Neuronal stem cell (in vitro differentiated cells): ENCODE measurements at regions not wholly inside any gene's neighbourhood (a gene's known extent, or its start where the extent isn't known, plus 50 kb on each side); places are given as distances from the start of the nearest gene placed in this dataset.

Experiments
- DNase-seq: peaks from one replicate; pipeline ENCODE4 v3.0.0-alpha.2; 2013; ENCODE audit warnings: low spot score
- H2AFZ ChIP-seq: one replicate; pipeline ENCODE4 v1.6.1; 2013; ENCODE audit warnings: mild to moderate bottlenecking, low read length, inconsistent platforms
- H2AK5ac ChIP-seq: 2 replicates; pipeline ENCODE4 v1.6.1; 2013; ENCODE audit warnings: low read depth, mild to moderate bottlenecking, inconsistent platforms, low read length, moderate library complexity, mixed read lengths
- H2BK120ac ChIP-seq: 2 replicates; pipeline ENCODE4 v1.6.1; 2013; ENCODE audit warnings: low read depth, mild to moderate bottlenecking, inconsistent platforms, low read length, moderate library complexity, mixed read lengths
- H2BK12ac ChIP-seq: one replicate; pipeline ENCODE4 v1.6.1; 2013; ENCODE audit warnings: low read length, inconsistent platforms
- H2BK15ac ChIP-seq: 2 replicates; pipeline ENCODE4 v1.6.1; 2013; ENCODE audit warnings: mild to moderate bottlenecking, low read length, inconsistent platforms, mixed read lengths
- H2BK5ac ChIP-seq: one replicate; pipeline ENCODE4 v1.6.1; 2013; ENCODE audit warnings: inconsistent platforms, mild to moderate bottlenecking, low read length, moderate library complexity
- H3K14ac ChIP-seq: one replicate; pipeline ENCODE4 v1.6.1; 2013; ENCODE audit warnings: low read length, inconsistent platforms
- H3K18ac ChIP-seq: 2 replicates; pipeline ENCODE4 v1.6.1; 2013; ENCODE audit warnings: low read length, inconsistent platforms
- H3K23ac ChIP-seq: 2 replicates; pipeline ENCODE4 v1.6.1; 2013; ENCODE audit warnings: low read depth, mild to moderate bottlenecking, mixed read lengths, low read length, inconsistent platforms; ENCODE audit not compliant: poor library complexity
- H3K27ac ChIP-seq: replicated peaks from 3 replicates; pipeline ENCODE4 v1.5.1; 2013; ENCODE audit warnings: low read length, inconsistent platforms
- H3K27me3 ChIP-seq, 3 experiments: 2 replicates each; pipeline ENCODE4 v1.6.1; 2013; ENCODE audit warnings: low read length in 3 of 3, mild to moderate bottlenecking in 2 of 3, inconsistent platforms in 1 of 3, low read depth in 1 of 3, mixed read lengths in 1 of 3, moderate library complexity in 1 of 3; ENCODE audit not compliant: control insufficient read depth in 3 of 3, insufficient read depth in 3 of 3
- H3K36me3 ChIP-seq, 2 donors: replicated peaks in 1 of 2; 2 replicates each; pipeline ENCODE4 v1.6.1; 2013; ENCODE audit warnings: low read length in 2 of 2; ENCODE audit not compliant: control insufficient read depth in 2 of 2, insufficient read depth in 2 of 2
- H3K4ac ChIP-seq: 2 replicates; pipeline ENCODE4 v1.6.1; 2013; ENCODE audit warnings: inconsistent platforms, mild to moderate bottlenecking, low read length, moderate library complexity
- H3K4me1 ChIP-seq, 2 donors: 1 replicate in 1 of 2; 2 replicates in 1 of 2; pipeline ENCODE4 v1.6.1; 2013; ENCODE audit warnings: low read length in 2 of 2, low read depth in 1 of 2; ENCODE audit not compliant: control insufficient read depth in 2 of 2, insufficient read depth in 1 of 2
- H3K4me2 ChIP-seq: one replicate; pipeline ENCODE4 v1.6.1; 2013; ENCODE audit warnings: mild to moderate bottlenecking, low read length, inconsistent platforms; ENCODE audit not compliant: insufficient read depth, poor library complexity, severe bottlenecking
- H3K4me3 ChIP-seq, 2 donors: 2 replicates each; pipeline ENCODE4 v1.5.1; 2013; ENCODE audit warnings: low read length in 2 of 2, mild to moderate bottlenecking in 2 of 2, inconsistent platforms in 1 of 2, moderate library complexity in 1 of 2
- H3K79me1 ChIP-seq: one replicate; pipeline ENCODE4 v1.6.1; 2013; ENCODE audit warnings: low read depth, mild to moderate bottlenecking, inconsistent platforms, low read length, moderate library complexity
- H3K9ac ChIP-seq: one replicate; pipeline ENCODE4 v1.6.1; 2013; ENCODE audit warnings: mild to moderate bottlenecking, low read depth, low read length, inconsistent platforms; ENCODE audit not compliant: poor library complexity
- H3K9me3 ChIP-seq, 2 donors: replicated peaks in 1 of 2; 2 replicates each; pipeline versions ENCODE3 to v1.6.1; 2013; ENCODE audit warnings: low read length in 2 of 2, mild to moderate bottlenecking in 2 of 2, inconsistent platforms in 1 of 2, low read depth in 1 of 2, mixed read lengths in 1 of 2, moderate library complexity in 1 of 2; ENCODE audit not compliant: control insufficient read depth in 2 of 2, insufficient read depth in 1 of 2
- H4K8ac ChIP-seq: one replicate; pipeline ENCODE4 v1.6.1; 2013; ENCODE audit warnings: low read depth, mild to moderate bottlenecking, inconsistent platforms, low read length, moderate library complexity
- H4K91ac ChIP-seq: one replicate; pipeline ENCODE4 v1.6.1; 2013; ENCODE audit warnings: low read length, low read depth, mild to moderate bottlenecking, inconsistent platforms; ENCODE audit not compliant: poor library complexity
- WGBS, 2 donors: extraction: QIAGEN DNeasy Blood & Tissue Kit; methylation state at CpG; one replicate each; pipeline ENCODE4 v1.1.7; 2013; ENCODE audit warnings: missing lambda C conversion rate in 2 of 2, mixed read lengths in 1 of 2; ENCODE audit not compliant: insufficient read length in 2 of 2, insufficient replicate concordance in 1 of 2; ENCODE audit errors: extremely low coverage in 2 of 2; 5-methylcytosine and 5-hydroxymethylcytosine counted together

GRCh38 chr16:74184839-74185238 is 111.8 kb upstream of the PSMD7 start:
- no peak overlapping the region for H2BK5ac ChIP-seq
- H3K36me3 ChIP-seq: no peaks in the 10 kb centered on the region
- H3K79me1 ChIP-seq: no peaks in the 10 kb centered on the region
- H2BK120ac ChIP-seq: no peak overlapping the region
- no peak overlapping the region for H4K91ac ChIP-seq
- no peak overlapping the region for H3K27ac ChIP-seq
- no peak overlapping the region for H3K18ac ChIP-seq
- H2AK5ac ChIP-seq: no peak overlapping the region
- no peak overlapping the region for H2BK12ac ChIP-seq
- no peak overlapping the region for H3K14ac ChIP-seq
- no peak overlapping the region for H4K8ac ChIP-seq
- H3K4me3 ChIP-seq: no peak overlapping the region
- WGBS, 2 donors: no CpG with 5 or more reads among the region's 5 CpGs
- no peak overlapping the region for H2AFZ ChIP-seq
- H3K23ac ChIP-seq: no peak overlapping the region
- no peaks in the 10 kb centered on the region for H3K4me1 ChIP-seq
- no peak for DNase-seq
- no peaks in the 10 kb centered on the region for H3K27me3 ChIP-seq
- H3K9me3 ChIP-seq: no peaks in the 10 kb centered on the region
- no peak overlapping the region for H3K9ac ChIP-seq
- H3K4ac ChIP-seq: no peak overlapping the region
- H3K4me2 ChIP-seq: no peak overlapping the region
- H2BK15ac ChIP-seq: no peak overlapping the region

- no peak overlapping the region for H4K8ac ChIP-seq
- no peak overlapping the region for H2BK12ac ChIP-seq
- no peaks in the 10 kb centered on the region for H3K4me1 ChIP-seq
- H3K14ac ChIP-seq: no peak overlapping the region
- H3K4me3 ChIP-seq: no peak overlapping the region
- no peak overlapping the region for H2BK5ac ChIP-seq
- H2AK5ac ChIP-seq: no peak overlapping the region
- H3K4me2 ChIP-seq: no peak overlapping the region
- no peak overlapping the region for H3K4ac ChIP-seq
- H3K23ac ChIP-seq: no peak overlapping the region
- no peak for DNase-seq
- H3K27me3 ChIP-seq: no peaks in the 10 kb centered on the region
- no peak overlapping the region for H3K9ac ChIP-seq
- no peaks in the 10 kb centered on the region for H3K79me1 ChIP-seq
- no CpG with 5 or more reads among the region's 4 CpGs for WGBS, 2 donors
- no peak overlapping the region for H2AFZ ChIP-seq
- no peak overlapping the region for H3K18ac ChIP-seq
- no peak overlapping the region for H3K27ac ChIP-seq
- no peak overlapping the region for H2BK120ac ChIP-seq
- H3K36me3 ChIP-seq: no peaks in the 10 kb centered on the region
- H2BK15ac ChIP-seq: no peak overlapping the region
- no peaks in the 10 kb centered on the region for H3K9me3 ChIP-seq
- H4K91ac ChIP-seq: no peak overlapping the region
Observed at GRCh38 chr16:74183601-74184360, 112.8 kb upstream of the PSMD7 start.

- H2AK5ac ChIP-seq: no peak overlapping the region
- no peak overlapping the region for H3K18ac ChIP-seq
- H2BK120ac ChIP-seq: no peak overlapping the region
- H2BK15ac ChIP-seq: no peak overlapping the region
- no peak overlapping the region for H2AFZ ChIP-seq
- no peaks in the 10 kb centered on the region for H3K79me1 ChIP-seq
- H3K27ac ChIP-seq: no peak overlapping the region
- H3K9me3 ChIP-seq: no peaks in the 10 kb centered on the region
- H3K9ac ChIP-seq: no peak overlapping the region
- H4K8ac ChIP-seq: no peak overlapping the region
- H3K36me3 ChIP-seq: no peaks in the 10 kb centered on the region
- H3K14ac ChIP-seq: no peak overlapping the region
- no peak overlapping the region for H3K4me3 ChIP-seq
- no peak overlapping the region for H3K4me2 ChIP-seq
- WGBS, 2 donors: no CpG with 5 or more reads among the region's 8 CpGs
- no peak overlapping the region for H2BK5ac ChIP-seq
- no peak overlapping the region for H2BK12ac ChIP-seq
- H3K23ac ChIP-seq: no peak overlapping the region
- peaks cover 0 to 2% (median 0%) of the 10 kb centered on the region in 3 experiments for H3K27me3 ChIP-seq
- no peak overlapping the region for H4K91ac ChIP-seq
- no peak for DNase-seq
- no peaks in the 10 kb centered on the region for H3K4me1 ChIP-seq
- no peak overlapping the region for H3K4ac ChIP-seq
Observed at GRCh38 chr16:74169687-74170376, 126.8 kb upstream of the PSMD7 start.

- no peaks in the 10 kb centered on the region for H3K36me3 ChIP-seq
- H2AK5ac ChIP-seq: no peak overlapping the region
- no peaks in the 10 kb centered on the region for H3K4me1 ChIP-seq
- no peak overlapping the region for H3K18ac ChIP-seq
- no peak overlapping the region for H3K4ac ChIP-seq
- no peaks in the 10 kb centered on the region for H3K9me3 ChIP-seq
- H3K23ac ChIP-seq: no peak overlapping the region
- H2AFZ ChIP-seq: no peak overlapping the region
- no peaks in the 10 kb centered on the region for H3K27me3 ChIP-seq
- no peak overlapping the region for H2BK15ac ChIP-seq
- H3K4me2 ChIP-seq: no peak overlapping the region
- DNase-seq: no peak
- no peak overlapping the region for H3K9ac ChIP-seq
- H2BK12ac ChIP-seq: no peak overlapping the region
- no peak overlapping the region for H2BK5ac ChIP-seq
- H4K8ac ChIP-seq: no peak overlapping the region
- no peak overlapping the region for H2BK120ac ChIP-seq
- no peak overlapping the region for H3K4me3 ChIP-seq
- no peak overlapping the region for H3K14ac ChIP-seq
- H4K91ac ChIP-seq: no peak overlapping the region
- WGBS, 2 donors: no CpG with 5 or more reads among the region's 3 CpGs
- no peaks in the 10 kb centered on the region for H3K79me1 ChIP-seq
- H3K27ac ChIP-seq: no peak overlapping the region
Observed at GRCh38 chr16:74169066-74169465, 127.5 kb upstream of the PSMD7 start.
